ENCODE measurements at regions not wholly inside any gene's neighbourhood (a gene's known extent, or its start where the extent isn't known, plus 50 kb on each side); places are given as distances from the start of the nearest gene placed in this dataset.

- ATAC-seq (ENCODE audit: low read depth) (no peak), DNase-seq (no peak)
- no peak for TF ChIP-seq SMC3 (IDR thresholded peaks at IDR 0.05; ENCODE audit: low read depth, low read length)
- TF ChIP-seq CEBPB (IDR thresholded peaks at IDR 0.05; ENCODE audit: low read depth, low read length) = no peak
- TF ChIP-seq POLR2A (IDR thresholded peaks at IDR 0.05; ENCODE audit: low read depth, low read length) = no peak
- TF ChIP-seq BHLHE40 (IDR thresholded peaks at IDR 0.05; ENCODE audit: low read depth, low read length) = no peak
- no peak for TF ChIP-seq RCOR1 (IDR thresholded peaks at IDR 0.05; ENCODE audit: insufficient replicate concordance, low read length)
- TF ChIP-seq NFE2L2 (IDR thresholded peaks at IDR 0.05; ENCODE audit: low read depth, low read length) = no peak
- TF ChIP-seq ELK1 (IDR thresholded peaks at IDR 0.05; ENCODE audit: borderline replicate concordance, low read depth, low read length) = no peak
- TF ChIP-seq FOS (IDR thresholded peaks at IDR 0.05; ENCODE audit: low read depth, low read length) = no peak
- Histone ChIP-seq H2AK5ac (ENCODE audit: low read depth, low read length) (no peak overlapping the region), H2AK9ac (replicated peaks; ENCODE audit: low read depth, low read length, poor library complexity) (no peak overlapping the region), H4K8ac (ENCODE audit: low read depth in 2 of 2, low read length in 2 of 2) (no peak overlapping the region), H2AFZ (replicated peaks; ENCODE audit: low read length, poor library complexity) (no peak overlapping the region), H3K56ac (ENCODE audit: extremely low read depth, insufficient read depth, low read length) (no peak overlapping the region), H3K9me1 (ENCODE audit: insufficient read depth, low read length) (no peaks in the 10 kb centered on the region), H3K23ac (ENCODE audit: low read depth, low read length) (no peak overlapping the region), H3K18ac (ENCODE audit: low read depth, low read length) (no peak overlapping the region), H3K79me1 (ENCODE audit: low read depth in 1 of 2, low read length in 2 of 2) (no peaks in the 10 kb centered on the region), H3K4me3 (ENCODE audit: insufficient read depth, low read depth, low read length) (no peak overlapping the region), H3K4me1 (ENCODE audit: control insufficient read depth, insufficient read depth, low read length) (no peaks in the 10 kb centered on the region), H3K4ac (ENCODE audit: low read depth, low read length) (no peak overlapping the region), H3K27ac (ENCODE audit: insufficient read depth, low read length) (no peak overlapping the region), H3K4me2 (ENCODE audit: low read depth, low read length) (no peak overlapping the region), H4K20me1 (ENCODE audit: insufficient read depth, low read length) (no peaks in the 10 kb centered on the region), H3K9ac (ENCODE audit: low read depth, low read length) (no peak overlapping the region), H2BK15ac (ENCODE audit: low read depth, low read length) (no peak overlapping the region), H3K14ac (replicated peaks; ENCODE audit: low read depth, low read length) (no peak overlapping the region), H3K36me3 (ENCODE audit: control insufficient read depth, insufficient read depth, low read length) (no peaks in the 10 kb centered on the region), H2BK120ac (ENCODE audit: low read depth, low read length) (no peak overlapping the region), H2BK5ac (ENCODE audit: low read depth, low read length, poor library complexity, severe bottlenecking) (no peak overlapping the region), H3K27me3 (ENCODE audit: control insufficient read depth, insufficient read depth, low read length) (peaks cover 21% of the 10 kb centered on the region; the same call in 1 of the 2 replicates), H4K5ac (ENCODE audit: low read depth, low read length) (no peak overlapping the region), H3K9me3 (ENCODE audit: control insufficient read depth, insufficient read depth, low read length) (peaks cover 4% of the 10 kb centered on the region; the same call in 1 of the 2 replicates), H4K91ac (ENCODE audit: insufficient read depth, low read depth, low read length) (no peak overlapping the region), H2BK20ac (ENCODE audit: low read depth, low read length) (no peak overlapping the region)
- intact Hi-C loops (cut with micrococcal nuclease) = no loop called here
- CTCF ChIA-PET = no interaction called here
- WGBS, 2 experiments (ENCODE audit: extremely low coverage in 2 of 2, insufficient read length in 1 of 2) = 38% methylated on average over 2 of the region's 2 CpGs; no CpG with 5 or more reads in 1 of the 2 experiments
- no TSS peak for BruUV-seq (replicated peaks)
- POLR2A ChIA-PET (ENCODE audit: unreplicated experiment) = no interaction called here
- dilution Hi-C loops (cut with HindIII; ENCODE audit: low sequenced_read_pairs, unreplicated experiment) = no loop called here
- in situ Hi-C loops (cut with MboI; ENCODE audit: low sequenced_read_pairs) = no loop called here
Measured at GRCh38 chr11:119780222-119780953, 51.4 kb upstream of the NECTIN1 start.

Measured in IMR-90 (cell line).